H54 (cell line): ENCODE measurements at regions not wholly inside any gene's neighbourhood (a gene's known extent, or its start where the extent isn't known, plus 50 kb on each side); places are given as distances from the start of the nearest gene placed in this dataset.

Source experiments
- DNase-seq: peaks from one replicate; pipeline ENCODE4 v3.0.0; 2011; ENCODE audit warnings: low spot score, mixed read lengths; ENCODE audit not compliant: insufficient read length
- FAIRE-seq: peaks from 3 replicates; lab custom pipeline; 2011; peaks lifted over from hg19 to GRCh38; lab: Jason Lieb, UNC
- POLR2A ChIP-seq: IDR thresholded peaks from 2 replicates; pipeline ENCODE4 v1.6.1; 2011; ENCODE audit warnings: low read depth, mild to moderate bottlenecking, low read length

- no peak for TF ChIP-seq POLR2A
- DNase-seq, result no peak
- FAIRE-seq, result no peak
These were observed 326.4 kb downstream of the MEI4 start for GRCh38 chr6:77979204-77979603.

GRCh38 chr6:77986380-77987034 lies 333.7 kb downstream of the MEI4 start:
- no peak for TF ChIP-seq POLR2A
- no peak for DNase-seq
- FAIRE-seq, result no peak

GRCh38 chr6:77987035-77987384 lies 334.2 kb downstream of the MEI4 start:
- TF ChIP-seq POLR2A, result no peak
- FAIRE-seq, result no peak
- no peak for DNase-seq

- DNase-seq (no peak), FAIRE-seq (no peak)
- TF ChIP-seq POLR2A, result no peak
These were observed 357.3 kb downstream of the MEI4 start for GRCh38 chr6:78010130-78010529.

- no peak for DNase-seq
- TF ChIP-seq POLR2A, result no peak
- no peak for FAIRE-seq
These were observed 367.7 kb downstream of the MEI4 start for GRCh38 chr6:78020586-78020985.

- FAIRE-seq (no peak), DNase-seq (no peak)
- TF ChIP-seq POLR2A, result no peak
These were observed 372.7 kb downstream of the MEI4 start for GRCh38 chr6:78025502-78025901.

GRCh38 chr6:78031228-78031627 lies 378.4 kb downstream of the MEI4 start:
- no peak for DNase-seq
- FAIRE-seq, result no peak
- TF ChIP-seq POLR2A, result no peak

GRCh38 chr6:78059171-78059570 lies 406.3 kb downstream of the MEI4 start:
- DNase-seq (no peak), FAIRE-seq (no peak)
- no peak for TF ChIP-seq POLR2A

- FAIRE-seq, result no peak
- no peak for DNase-seq
- no peak for TF ChIP-seq POLR2A
These were observed 410.2 kb downstream of the MEI4 start for GRCh38 chr6:78062993-78063392.

GRCh38 chr6:78076371-78076770 lies 423.5 kb downstream of the MEI4 start:
- no peak for TF ChIP-seq POLR2A
- FAIRE-seq (no peak), DNase-seq (no peak)

- no peak for TF ChIP-seq POLR2A
These were observed 436.7 kb downstream of the MEI4 start for GRCh38 chr6:78089531-78089930.

GRCh38 chr6:78093906-78094305 lies 441.1 kb downstream of the MEI4 start:
- no peak for TF ChIP-seq POLR2A
- FAIRE-seq (no peak), DNase-seq (no peak)

More at GRCh38 chr6:78089531-78089930, 436.7 kb downstream of the MEI4 start:
- DNase-seq (no peak), FAIRE-seq (no peak)

- no peak for FAIRE-seq
- DNase-seq, result no peak
- no peak for TF ChIP-seq POLR2A
These were observed 448.5 kb downstream of the MEI4 start for GRCh38 chr6:78101387-78101786.

GRCh38 chr6:78110641-78111040 lies 457.8 kb downstream of the MEI4 start:
- no peak for TF ChIP-seq POLR2A
- FAIRE-seq (no peak), DNase-seq (no peak)

- TF ChIP-seq POLR2A, result no peak
- FAIRE-seq, result no peak
These were observed 465.1 kb downstream of the MEI4 start for GRCh38 chr6:78117966-78118365.

More at GRCh38 chr6:78117966-78118365, 465.1 kb downstream of the MEI4 start:
- DNase-seq, result no peak
